Ascending aorta (tissue), 2 donors: ENCODE measurements at regions not wholly inside any gene's neighbourhood (a gene's known extent, or its start where the extent isn't known, plus 50 kb on each side); places are given as distances from the start of the nearest gene placed in this dataset.
A peak's percentile ranks its signal among the peaks of the same experiment; 100 is the strongest.

Source experiments
- DNase-seq, 2 donors: peaks; one replicate each; pipeline ENCODE4 v3.0.0-alpha.2; 2019; ENCODE audit warnings: low spot score in 2 of 2
- H3K27ac ChIP-seq, 2 donors: fragments of 200-600 bp; sonication (generic); one replicate each; pipeline ENCODE4 v1.5.1; 2016 to 2017; ENCODE audit warnings: mild to moderate bottlenecking in 1 of 2
- H3K27me3 ChIP-seq: fragments of 200-600 bp; sonication (generic); one replicate; pipeline ENCODE4 v1.5.1; 2017
- H3K36me3 ChIP-seq, 2 donors: fragments of 200-600 bp; sonication (generic); one replicate each; pipeline ENCODE4 v1.5.1; 2016
- H3K4me1 ChIP-seq, 2 donors: fragments of 200-600 bp; sonication (generic); one replicate each; pipeline ENCODE4 v1.5.1; 2016 to 2017; ENCODE audit warnings: mild to moderate bottlenecking in 1 of 2
- H3K4me3 ChIP-seq, 2 donors: fragments of 200-600 bp; sonication (generic); one replicate each; pipeline ENCODE4 v1.5.1; 2016 to 2017; ENCODE audit warnings: mild to moderate bottlenecking in 1 of 2
- H3K9me3 ChIP-seq, 2 donors: fragments of 200-600 bp; sonication (generic); one replicate each; pipeline ENCODE4 v1.5.1; 2016
- CTCF ChIP-seq, 3 experiments: fragments of 200-600 bp in 2 of 3; fragments of 450-650 bp in 1 of 3; sonication (generic) in 2 of 3; IDR thresholded peaks; one replicate each; pipeline ENCODE4 v1.5.1; 2016 to 2019; ENCODE audit warnings: antibody characterized with exemption in 3 of 3, mild to moderate bottlenecking in 1 of 3, moderate library complexity in 1 of 3
- intact Hi-C: fragments of 100-400 bp; cut with DNase I; formaldehyde crosslinking; loops from one replicate; pipeline ENCODE4 v1.15.1; 2023

- H3K27me3 ChIP-seq: no peaks in the 10 kb centered on the region
- no peak for DNase-seq
- H3K27ac ChIP-seq: no peak overlapping the region
- H3K36me3 ChIP-seq: no peaks in the 10 kb centered on the region
- H3K4me1 ChIP-seq: no peaks in the 10 kb centered on the region
- no peak overlapping the region for H3K4me3 ChIP-seq
- TF ChIP-seq CTCF (IDR thresholded peaks at IDR 0.05): no peak
- intact Hi-C loops: no loop called here
- H3K9me3 ChIP-seq: no peaks in the 10 kb centered on the region
Observed at GRCh38 chr13:34431827-34432581, 510.1 kb upstream of the NBEA start.

- Histone ChIP-seq H3K9me3 (no peaks in the 10 kb centered on the region), H3K27me3 (no peaks in the 10 kb centered on the region), H3K36me3 (no peaks in the 10 kb centered on the region), H3K27ac (no peak overlapping the region), H3K4me3 (no peak overlapping the region), H3K4me1 (no peaks in the 10 kb centered on the region)
- no peak for TF ChIP-seq CTCF (IDR thresholded peaks at IDR 0.05)
- no peak for DNase-seq
- intact Hi-C loops: no loop called here
Observed at GRCh38 chr13:34435338-34435737, 506.7 kb upstream of the NBEA start.

- intact Hi-C loops: no loop called here
- no peak for TF ChIP-seq CTCF (IDR thresholded peaks at IDR 0.05)
- Histone ChIP-seq H3K4me3 (no peak overlapping the region), H3K4me1 (no peaks in the 10 kb centered on the region), H3K27me3 (no peaks in the 10 kb centered on the region), H3K27ac (no peak overlapping the region), H3K36me3 (no peaks in the 10 kb centered on the region), H3K9me3 (no peaks in the 10 kb centered on the region)
- no peak for DNase-seq
Observed at GRCh38 chr13:34437873-34438272, 504.2 kb upstream of the NBEA start.

- intact Hi-C loops: no loop called here
- H3K9me3 ChIP-seq: no peaks in the 10 kb centered on the region
- no peaks in the 10 kb centered on the region for H3K27me3 ChIP-seq
- H3K36me3 ChIP-seq: no peaks in the 10 kb centered on the region
- no peak for TF ChIP-seq CTCF (IDR thresholded peaks at IDR 0.05)
- H3K27ac ChIP-seq: no peak overlapping the region
- H3K4me3 ChIP-seq: no peak overlapping the region
- no peak for DNase-seq
- H3K4me1 ChIP-seq: no peaks in the 10 kb centered on the region
Observed at GRCh38 chr13:34452831-34453230, 489.2 kb upstream of the NBEA start.

GRCh38 chr13:34458756-34459715 is 483.0 kb upstream of the NBEA start:
- Histone ChIP-seq H3K9me3 (no peaks in the 10 kb centered on the region), H3K4me3 (no peak overlapping the region), H3K4me1 (peaks cover 0 to 9% of the 10 kb centered on the region in 2 donors), H3K36me3 (no peaks in the 10 kb centered on the region), H3K27ac (peak overlapping the region in 1 of 2 donors; percentile 0), H3K27me3 (no peaks in the 10 kb centered on the region)
- TF ChIP-seq CTCF (IDR thresholded peaks at IDR 0.05): no peak
- intact Hi-C loops: no loop called here
- no peak for DNase-seq
